GM19023 (cell line): ENCODE measurements at regions not wholly inside any gene's neighbourhood (a gene's known extent, or its start where the extent isn't known, plus 50 kb on each side); places are given as distances from the start of the nearest gene placed in this dataset.

ENCODE experiments used
- ATAC-seq: cut with Tn5 transposase; IDR thresholded peaks from one replicate; pipeline ENCODE4 v1.9.1; 2021; ENCODE audit warnings: mild to moderate bottlenecking, moderate library complexity; ENCODE audit not compliant: unreplicated experiment

- ATAC-seq: no peak
Measured at GRCh38 chr14:105863296-105864108, 337.1 kb downstream of the TMEM121 start.

GRCh38 chr14:105864116-105864515, 337.7 kb downstream of the TMEM121 start:
- no peak for ATAC-seq

GRCh38 chr14:105864651-105865265, 338.4 kb downstream of the TMEM121 start:
- no peak for ATAC-seq

- no peak for ATAC-seq
Measured at GRCh38 chr14:105865266-105865903, 339.0 kb downstream of the TMEM121 start.

- no peak for ATAC-seq
Measured at GRCh38 chr14:105865904-105866840, 339.8 kb downstream of the TMEM121 start.

- no peak for ATAC-seq
Measured at GRCh38 chr14:105866841-105867321, 340.5 kb downstream of the TMEM121 start.

GRCh38 chr14:105867961-105868599, 341.7 kb downstream of the TMEM121 start:
- no peak for ATAC-seq

GRCh38 chr14:105871590-105871989, 345.2 kb downstream of the TMEM121 start:
- ATAC-seq: no peak

- no peak for ATAC-seq
Measured at GRCh38 chr14:105873870-105874512, 347.6 kb downstream of the TMEM121 start.

GRCh38 chr14:105876158-105876557, 349.8 kb downstream of the TMEM121 start:
- ATAC-seq: no peak

- no peak for ATAC-seq
Measured at GRCh38 chr14:105876829-105877228, 350.4 kb downstream of the TMEM121 start.

- ATAC-seq: no peak
Measured at GRCh38 chr14:105877645-105878044, 351.3 kb downstream of the TMEM121 start.

GRCh38 chr14:105878125-105878524, 351.7 kb downstream of the TMEM121 start:
- ATAC-seq: no peak

- no peak for ATAC-seq
Measured at GRCh38 chr14:105878554-105878953, 352.2 kb downstream of the TMEM121 start.

GRCh38 chr14:105879503-105879866, 353.1 kb downstream of the TMEM121 start:
- ATAC-seq: no peak

- ATAC-seq: no peak
Measured at GRCh38 chr14:105879867-105880561, 353.6 kb downstream of the TMEM121 start.

GRCh38 chr14:105880616-105881015, 354.2 kb downstream of the TMEM121 start:
- ATAC-seq: no peak

- ATAC-seq: no peak
Measured at GRCh38 chr14:105881021-105881930, 354.9 kb downstream of the TMEM121 start.
